ENCODE measurements at regions not wholly inside any gene's neighbourhood (a gene's known extent, or its start where the extent isn't known, plus 50 kb on each side); places are given as distances from the start of the nearest gene placed in this dataset.
A peak's percentile ranks its signal among the peaks of the same experiment; 100 is the strongest.
"Not testable (repeated sequence)": the region's sequence is repeated elsewhere in the genome, so short reads cannot be mapped to it uniquely, and the experiment has no call there.

GRCh38 chr14:34051966-34052657 is 101.2 kb upstream of the EGLN3 start:
- Histone ChIP-seq H3K9me3 (ENCODE audit: control insufficient read depth, insufficient read depth, low read length) (no peaks in the 10 kb centered on the region), H3K4me1 (ENCODE audit: control insufficient read depth, insufficient read depth, low read length) (no peaks in the 10 kb centered on the region), H3K4me3 (ENCODE audit: low read depth, low read length) (no peak overlapping the region), H3K27me3 (ENCODE audit: control insufficient read depth, insufficient read depth, low read length) (no peaks in the 10 kb centered on the region), H3K9ac (ENCODE audit: low read depth, low read length) (no peak overlapping the region), H3K27ac (ENCODE audit: low read depth, low read length) (no peak overlapping the region), H3K36me3 (ENCODE audit: control insufficient read depth, insufficient read depth, low read length) (no peaks in the 10 kb centered on the region)

- Histone ChIP-seq H3K4me1 (ENCODE audit: control insufficient read depth, insufficient read depth, low read length) (no peaks in the 10 kb centered on the region), H3K27me3 (ENCODE audit: control insufficient read depth, insufficient read depth, low read length) (no peaks in the 10 kb centered on the region), H3K27ac (ENCODE audit: low read depth, low read length) (no peak overlapping the region), H3K9ac (ENCODE audit: low read depth, low read length) (no peak overlapping the region), H3K9me3 (ENCODE audit: control insufficient read depth, insufficient read depth, low read length) (no peaks in the 10 kb centered on the region), H3K36me3 (ENCODE audit: control insufficient read depth, insufficient read depth, low read length) (no peaks in the 10 kb centered on the region), H3K4me3 (ENCODE audit: low read depth, low read length) (no peak overlapping the region)
These were observed 99.7 kb upstream of the EGLN3 start for GRCh38 chr14:34050606-34051005.

GRCh38 chr14:34049790-34050189 is 98.9 kb upstream of the EGLN3 start:
- no peaks in the 10 kb centered on the region for H3K27me3 ChIP-seq (ENCODE audit: control insufficient read depth, insufficient read depth, low read length)
- H3K36me3 ChIP-seq (ENCODE audit: control insufficient read depth, insufficient read depth, low read length) = no peaks in the 10 kb centered on the region
- H3K9me3 ChIP-seq (ENCODE audit: control insufficient read depth, insufficient read depth, low read length) = no peaks in the 10 kb centered on the region
- H3K4me1 ChIP-seq (ENCODE audit: control insufficient read depth, insufficient read depth, low read length) = no peaks in the 10 kb centered on the region
- no peak overlapping the region for H3K27ac ChIP-seq (ENCODE audit: low read depth, low read length)
- no peak overlapping the region for H3K4me3 ChIP-seq (ENCODE audit: low read depth, low read length)
- no peak overlapping the region for H3K9ac ChIP-seq (ENCODE audit: low read depth, low read length)

GRCh38 chr14:34049187-34049586 is 98.3 kb upstream of the EGLN3 start:
- not testable (repeated sequence) for H3K27me3 ChIP-seq (ENCODE audit: control insufficient read depth, insufficient read depth, low read length); H3K9ac ChIP-seq (ENCODE audit: low read depth, low read length); H3K4me1 ChIP-seq (ENCODE audit: control insufficient read depth, insufficient read depth, low read length); H3K27ac ChIP-seq (ENCODE audit: low read depth, low read length); H3K4me3 ChIP-seq (ENCODE audit: low read depth, low read length); H3K36me3 ChIP-seq (ENCODE audit: control insufficient read depth, insufficient read depth, low read length); H3K9me3 ChIP-seq (ENCODE audit: control insufficient read depth, insufficient read depth, low read length)

- H3K9ac ChIP-seq (ENCODE audit: low read depth, low read length) = no peak overlapping the region
- no peak overlapping the region for H3K4me3 ChIP-seq (ENCODE audit: low read depth, low read length)
These were observed 96.1 kb upstream of the EGLN3 start for GRCh38 chr14:34046799-34047520.

GRCh38 chr14:34044666-34045306 is 93.9 kb upstream of the EGLN3 start:
- H3K4me1 ChIP-seq (ENCODE audit: control insufficient read depth, insufficient read depth, low read length) = 0 out of 2 replicates have a peak, but pooled peaks cover 3% of the 10 kb centered on the region
- H3K27ac ChIP-seq (ENCODE audit: low read depth, low read length) = no peak overlapping the region
- H3K36me3 ChIP-seq (ENCODE audit: control insufficient read depth, insufficient read depth, low read length) = no peaks in the 10 kb centered on the region
- H3K27me3 ChIP-seq (ENCODE audit: control insufficient read depth, insufficient read depth, low read length) = no peaks in the 10 kb centered on the region
- no peak overlapping the region for H3K9ac ChIP-seq (ENCODE audit: low read depth, low read length)
- no peaks in the 10 kb centered on the region for H3K9me3 ChIP-seq (ENCODE audit: control insufficient read depth, insufficient read depth, low read length)
- H3K4me3 ChIP-seq (ENCODE audit: low read depth, low read length) = no peak overlapping the region

More at GRCh38 chr14:34046799-34047520, 96.1 kb upstream of the EGLN3 start:
- H3K36me3 ChIP-seq (ENCODE audit: control insufficient read depth, insufficient read depth, low read length) = no peaks in the 10 kb centered on the region
- H3K9me3 ChIP-seq (ENCODE audit: control insufficient read depth, insufficient read depth, low read length) = no peaks in the 10 kb centered on the region
- H3K27ac ChIP-seq (ENCODE audit: low read depth, low read length) = no peak overlapping the region
- 0 out of 2 replicates have a peak, but pooled peaks cover 3% of the 10 kb centered on the region for H3K4me1 ChIP-seq (ENCODE audit: control insufficient read depth, insufficient read depth, low read length)
- no peaks in the 10 kb centered on the region for H3K27me3 ChIP-seq (ENCODE audit: control insufficient read depth, insufficient read depth, low read length)

- Histone ChIP-seq H3K36me3 (ENCODE audit: control insufficient read depth, insufficient read depth, low read length) (no peaks in the 10 kb centered on the region), H3K9me3 (ENCODE audit: control insufficient read depth, insufficient read depth, low read length) (no peaks in the 10 kb centered on the region), H3K27ac (ENCODE audit: low read depth, low read length) (no peak overlapping the region), H3K27me3 (ENCODE audit: control insufficient read depth, insufficient read depth, low read length) (no peaks in the 10 kb centered on the region), H3K4me3 (ENCODE audit: low read depth, low read length) (no peak overlapping the region), H3K9ac (ENCODE audit: low read depth, low read length) (no peak overlapping the region), H3K4me1 (ENCODE audit: control insufficient read depth, insufficient read depth, low read length) (0 out of 2 replicates have a peak, but pooled peaks cover 3% of the 10 kb centered on the region)
These were observed 93.4 kb upstream of the EGLN3 start for GRCh38 chr14:34044373-34044637.

- no peaks in the 10 kb centered on the region for H3K27me3 ChIP-seq (ENCODE audit: control insufficient read depth, insufficient read depth, low read length)
- H3K4me1 ChIP-seq (ENCODE audit: control insufficient read depth, insufficient read depth, low read length) = 0 out of 2 replicates have a peak, but pooled peaks cover 3% of the 10 kb centered on the region
- H3K36me3 ChIP-seq (ENCODE audit: control insufficient read depth, insufficient read depth, low read length) = no peaks in the 10 kb centered on the region
- no peak overlapping the region for H3K9ac ChIP-seq (ENCODE audit: low read depth, low read length)
- H3K9me3 ChIP-seq (ENCODE audit: control insufficient read depth, insufficient read depth, low read length) = no peaks in the 10 kb centered on the region
- peak overlapping the region; percentile 48 for H3K27ac ChIP-seq (ENCODE audit: low read depth, low read length)
- no peak overlapping the region for H3K4me3 ChIP-seq (ENCODE audit: low read depth, low read length)
These were observed 92.9 kb upstream of the EGLN3 start for GRCh38 chr14:34043627-34044372.

GRCh38 chr14:34041220-34041619 is 90.3 kb upstream of the EGLN3 start:
- H3K9me3 ChIP-seq (ENCODE audit: control insufficient read depth, insufficient read depth, low read length) = no peaks in the 10 kb centered on the region

GRCh38 chr14:34040766-34041165 is 89.9 kb upstream of the EGLN3 start:
- H3K36me3 ChIP-seq (ENCODE audit: control insufficient read depth, insufficient read depth, low read length) = no peaks in the 10 kb centered on the region
- H3K27me3 ChIP-seq (ENCODE audit: control insufficient read depth, insufficient read depth, low read length) = no peaks in the 10 kb centered on the region
- no peak overlapping the region for H3K27ac ChIP-seq (ENCODE audit: low read depth, low read length)
- H3K4me1 ChIP-seq (ENCODE audit: control insufficient read depth, insufficient read depth, low read length) = 0 out of 2 replicates have a peak, but pooled peaks cover 3% of the 10 kb centered on the region
- H3K9ac ChIP-seq (ENCODE audit: low read depth, low read length) = no peak overlapping the region
- H3K9me3 ChIP-seq (ENCODE audit: control insufficient read depth, insufficient read depth, low read length) = no peaks in the 10 kb centered on the region
- no peak overlapping the region for H3K4me3 ChIP-seq (ENCODE audit: low read depth, low read length)

More at GRCh38 chr14:34041220-34041619, 90.3 kb upstream of the EGLN3 start:
- Histone ChIP-seq H3K27me3 (ENCODE audit: control insufficient read depth, insufficient read depth, low read length) (no peaks in the 10 kb centered on the region), H3K4me1 (ENCODE audit: control insufficient read depth, insufficient read depth, low read length) (0 out of 2 replicates have a peak, but pooled peaks cover 3% of the 10 kb centered on the region), H3K36me3 (ENCODE audit: control insufficient read depth, insufficient read depth, low read length) (no peaks in the 10 kb centered on the region), H3K4me3 (ENCODE audit: low read depth, low read length) (no peak overlapping the region), H3K27ac (ENCODE audit: low read depth, low read length) (no peak overlapping the region), H3K9ac (ENCODE audit: low read depth, low read length) (no peak overlapping the region)
